Colonic mucosa (tissue), 4 donors: ENCODE measurements at regions not wholly inside any gene's neighbourhood (a gene's known extent, or its start where the extent isn't known, plus 50 kb on each side); places are given as distances from the start of the nearest gene placed in this dataset.

Experiments
- DNase-seq: peaks from one replicate; pipeline ENCODE4 v3.0.0-alpha.2; 2020
- H3K27ac ChIP-seq: fragments of 200-600 bp; one replicate; pipeline ENCODE4 v1.8.0; 2021
- H3K27me3 ChIP-seq: fragments of 200-600 bp; one replicate; pipeline ENCODE4 v1.8.0; 2021
- H3K36me3 ChIP-seq: fragments of 200-600 bp; one replicate; pipeline ENCODE4 v1.8.0; 2021
- H3K4me1 ChIP-seq: fragments of 200-600 bp; one replicate; pipeline ENCODE4 v1.8.0; 2021; ENCODE audit warnings: mild to moderate bottlenecking
- H3K4me3 ChIP-seq: fragments of 200-600 bp; one replicate; pipeline ENCODE4 v1.8.0; 2021
- H3K9ac ChIP-seq, 2 donors: one replicate each; pipeline ENCODE4 v1.7.0; 2013; ENCODE audit warnings: control low read depth in 2 of 2, low read depth in 2 of 2, low read length in 2 of 2
- H3K9me3 ChIP-seq: fragments of 200-600 bp; one replicate; pipeline ENCODE4 v1.8.0; 2021
- intact Hi-C: fragments of 100-400 bp; cut with DNase I; formaldehyde crosslinking; loops from one replicate; pipeline ENCODE4 v1.14.1; 2022
- TF ChIP-seq, protein P1 (sequence below): fragments of 200-600 bp; IDR thresholded peaks from one replicate; pipeline ENCODE4 v1.8.0; 2022; ENCODE audit warnings: antibody characterized with exemption, mild to moderate bottlenecking
- donor health status: healthy.
- donor health status: DM: no; HTN: no; CAD: no.
- donor health status: DM: no; HTN: no; CAD: no.

DNA sequence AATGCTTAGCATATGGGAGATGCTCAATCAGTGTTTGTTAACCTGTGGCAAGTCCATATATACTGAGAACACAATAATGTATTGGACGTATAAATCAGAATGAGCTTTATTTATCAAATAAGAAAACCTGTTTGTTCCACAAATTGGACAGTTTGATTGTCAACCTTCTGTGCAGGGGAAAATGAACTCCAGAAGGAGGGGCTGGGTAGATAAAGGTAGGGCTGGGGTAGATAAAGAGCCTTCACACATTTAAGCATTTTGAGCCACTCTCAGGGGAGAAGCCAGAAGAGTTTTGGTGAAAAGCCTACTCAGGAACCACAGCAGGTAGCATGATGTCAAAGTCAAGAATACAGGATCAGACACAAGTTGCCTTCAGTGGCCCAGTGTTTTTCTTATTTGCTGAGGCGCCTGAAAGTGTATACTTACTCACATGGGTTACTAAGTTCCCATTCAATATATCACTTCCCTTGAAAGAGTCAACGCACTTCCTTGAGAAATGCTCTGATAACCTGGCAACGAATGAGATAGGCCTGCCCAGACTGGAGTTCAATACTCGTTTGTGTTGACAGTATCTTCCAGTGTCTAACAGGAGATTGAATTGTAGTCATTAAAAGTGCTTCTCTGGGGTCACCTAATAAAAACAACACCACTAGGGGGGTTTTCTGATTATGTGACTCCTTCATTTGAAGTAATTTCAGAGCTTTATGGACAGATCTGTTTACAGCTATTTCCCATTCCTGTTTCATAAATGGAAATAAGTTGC lies 263.9 kb upstream of the CITED2 start:
- Histone ChIP-seq H3K27me3 (no peaks in the 10 kb centered on the region), H3K36me3 (no peaks in the 10 kb centered on the region), H3K4me3 (no peak overlapping the region), H3K27ac (no peak overlapping the region), H3K4me1 (no peaks in the 10 kb centered on the region), H3K9me3 (no peaks in the 10 kb centered on the region), H3K9ac (no peak overlapping the region)
- TF ChIP-seq, protein P1, sequence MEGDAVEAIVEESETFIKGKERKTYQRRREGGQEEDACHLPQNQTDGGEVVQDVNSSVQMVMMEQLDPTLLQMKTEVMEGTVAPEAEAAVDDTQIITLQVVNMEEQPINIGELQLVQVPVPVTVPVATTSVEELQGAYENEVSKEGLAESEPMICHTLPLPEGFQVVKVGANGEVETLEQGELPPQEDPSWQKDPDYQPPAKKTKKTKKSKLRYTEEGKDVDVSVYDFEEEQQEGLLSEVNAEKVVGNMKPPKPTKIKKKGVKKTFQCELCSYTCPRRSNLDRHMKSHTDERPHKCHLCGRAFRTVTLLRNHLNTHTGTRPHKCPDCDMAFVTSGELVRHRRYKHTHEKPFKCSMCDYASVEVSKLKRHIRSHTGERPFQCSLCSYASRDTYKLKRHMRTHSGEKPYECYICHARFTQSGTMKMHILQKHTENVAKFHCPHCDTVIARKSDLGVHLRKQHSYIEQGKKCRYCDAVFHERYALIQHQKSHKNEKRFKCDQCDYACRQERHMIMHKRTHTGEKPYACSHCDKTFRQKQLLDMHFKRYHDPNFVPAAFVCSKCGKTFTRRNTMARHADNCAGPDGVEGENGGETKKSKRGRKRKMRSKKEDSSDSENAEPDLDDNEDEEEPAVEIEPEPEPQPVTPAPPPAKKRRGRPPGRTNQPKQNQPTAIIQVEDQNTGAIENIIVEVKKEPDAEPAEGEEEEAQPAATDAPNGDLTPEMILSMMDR, result no peak
- DNase-seq, result no peak
- intact Hi-C loops, result no loop called here

DNA sequence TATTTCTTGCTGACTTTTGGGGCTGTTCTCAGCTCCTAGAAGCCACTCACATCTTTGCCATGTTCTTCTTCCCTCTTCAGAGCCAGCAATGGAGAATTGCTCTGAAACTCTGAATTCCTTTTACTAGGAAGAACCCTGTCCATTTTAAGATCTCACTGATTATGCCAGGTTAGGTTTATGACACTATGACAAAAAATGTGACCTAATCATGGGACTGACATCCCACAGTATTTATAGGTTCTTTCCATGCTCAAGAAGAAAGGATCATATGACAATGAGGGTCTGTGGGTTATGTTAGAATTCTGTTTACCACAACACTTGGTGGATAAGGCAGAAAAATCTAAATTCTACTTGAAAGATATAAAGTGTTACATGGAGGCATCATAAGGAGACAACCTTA lies 263.3 kb upstream of the CITED2 start:
- no peak for DNase-seq
- H3K27me3 ChIP-seq, result no peaks in the 10 kb centered on the region
- TF ChIP-seq, protein P1, result no peak
- H3K4me1 ChIP-seq, result no peaks in the 10 kb centered on the region
- no peak overlapping the region for H3K4me3 ChIP-seq
- intact Hi-C loops, result no loop called here
- H3K27ac ChIP-seq, result no peak overlapping the region
- H3K9ac ChIP-seq, result no peak overlapping the region
- no peaks in the 10 kb centered on the region for H3K9me3 ChIP-seq
- no peaks in the 10 kb centered on the region for H3K36me3 ChIP-seq

DNA sequence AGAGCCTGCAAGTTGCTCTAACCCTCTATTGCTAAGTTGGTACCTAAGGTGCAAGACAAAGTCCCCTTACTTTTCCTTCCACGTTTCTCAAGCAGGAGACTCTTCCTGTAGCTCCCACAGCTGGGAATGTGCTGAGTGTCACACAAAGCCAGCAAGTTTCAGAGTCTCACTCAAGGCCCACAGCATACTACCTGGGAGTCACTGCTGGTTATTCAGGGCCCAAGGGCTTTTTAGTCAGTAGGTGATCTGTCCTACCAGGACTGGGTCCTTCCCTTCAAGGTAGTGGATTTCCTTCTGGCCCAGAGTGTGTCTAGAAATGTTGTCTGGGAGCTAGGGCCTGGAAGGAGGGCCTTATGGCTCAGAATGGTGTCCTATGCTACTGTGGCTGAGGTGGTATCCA lies 261.9 kb upstream of the CITED2 start:
- H3K4me1 ChIP-seq, result no peaks in the 10 kb centered on the region
- no peak overlapping the region for H3K9ac ChIP-seq
- H3K27ac ChIP-seq, result no peak overlapping the region
- no peak overlapping the region for H3K4me3 ChIP-seq
- H3K9me3 ChIP-seq, result no peaks in the 10 kb centered on the region
- H3K36me3 ChIP-seq, result no peaks in the 10 kb centered on the region
- intact Hi-C loops, result no loop called here
- DNase-seq, result no peak
- TF ChIP-seq, protein P1, result no peak
- no peaks in the 10 kb centered on the region for H3K27me3 ChIP-seq

DNA sequence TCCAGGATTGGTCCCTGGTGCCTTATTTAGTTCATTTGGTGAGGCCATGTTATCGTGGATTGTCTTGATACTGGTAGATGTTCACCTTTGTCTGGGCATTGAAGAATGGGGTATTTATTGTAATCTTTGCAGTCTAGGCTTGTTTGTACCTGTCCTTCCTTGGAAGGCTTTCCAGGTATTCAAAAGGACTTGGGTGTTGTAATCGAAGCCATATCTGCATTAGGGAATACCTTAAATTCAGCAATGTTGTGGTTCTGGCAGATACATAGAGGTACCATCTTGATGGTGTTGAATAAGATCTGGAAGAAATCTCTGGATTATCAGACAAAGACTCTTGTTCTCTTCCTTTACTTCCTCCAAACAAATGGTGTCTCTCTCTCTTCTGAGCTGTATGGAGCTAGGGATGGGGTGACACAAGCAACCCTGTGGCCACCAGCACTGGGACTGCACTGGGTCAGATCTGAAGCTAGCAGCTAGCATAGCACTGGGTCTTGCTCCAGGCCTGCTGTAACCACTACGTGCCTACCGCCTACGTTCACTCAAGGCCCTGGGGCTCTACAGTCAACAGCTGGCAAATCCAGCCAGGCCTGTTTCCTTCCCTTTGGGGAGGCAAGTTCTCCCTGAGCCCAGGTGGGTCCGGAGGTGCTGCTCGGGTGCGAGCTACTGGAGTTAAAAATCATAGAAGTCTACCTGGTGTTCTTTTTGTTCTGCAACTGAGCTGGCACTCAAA lies 261.1 kb upstream of the CITED2 start:
- H3K36me3 ChIP-seq, result no peaks in the 10 kb centered on the region
- TF ChIP-seq, protein P1, result no peak
- no peaks in the 10 kb centered on the region for H3K9me3 ChIP-seq
- intact Hi-C loops, result no loop called here
- no peak for DNase-seq
- no peak overlapping the region for H3K4me3 ChIP-seq
- no peaks in the 10 kb centered on the region for H3K27me3 ChIP-seq
- H3K9ac ChIP-seq, result no peak overlapping the region
- no peak overlapping the region for H3K27ac ChIP-seq
- H3K4me1 ChIP-seq, result no peaks in the 10 kb centered on the region

DNA sequence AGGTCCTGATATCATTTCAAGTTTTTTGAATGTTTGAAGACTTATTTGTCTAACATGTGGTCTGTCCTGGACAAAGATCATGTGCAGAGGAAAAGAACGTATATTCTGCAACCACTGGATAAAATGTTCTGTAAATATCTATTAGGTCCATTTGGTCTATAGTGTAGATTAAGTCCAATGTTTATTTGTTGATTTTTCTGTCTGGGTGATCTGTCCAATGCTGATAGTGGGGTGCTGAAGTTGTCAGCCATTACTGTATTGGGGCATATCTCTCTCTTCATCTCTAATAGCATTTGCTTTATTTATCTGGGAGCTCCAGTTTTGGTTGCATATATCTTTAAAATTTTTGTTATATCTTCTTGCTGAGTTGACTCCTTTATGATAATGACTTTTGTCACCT lies 258.4 kb upstream of the CITED2 start:
- no peak overlapping the region for H3K9ac ChIP-seq
- H3K27ac ChIP-seq, result no peak overlapping the region
- no peaks in the 10 kb centered on the region for H3K4me1 ChIP-seq
- intact Hi-C loops, result no loop called here
- no peaks in the 10 kb centered on the region for H3K36me3 ChIP-seq
- no peak overlapping the region for H3K4me3 ChIP-seq
- TF ChIP-seq, protein P1, result no peak
- H3K9me3 ChIP-seq, result no peaks in the 10 kb centered on the region
- H3K27me3 ChIP-seq, result no peaks in the 10 kb centered on the region
- no peak for DNase-seq
